ENCODE measurements at regions not wholly inside any gene's neighbourhood (a gene's known extent, or its start where the extent isn't known, plus 50 kb on each side); places are given as distances from the start of the nearest gene placed in this dataset.

- peak; percentile 89 for DNase-seq
Measured at GRCh38 chr9:88932766-88933165, 58.5 kb upstream of the S1PR3 start.

GRCh38 chr9:88933607-88934379, 57.5 kb upstream of the S1PR3 start:
- peak; percentile 48 for DNase-seq

- DNase-seq, result no peak
Measured at GRCh38 chr9:88934876-88935535, 56.3 kb upstream of the S1PR3 start.

- no peak for DNase-seq
Measured at GRCh38 chr9:88936132-88936531, 55.1 kb upstream of the S1PR3 start.

- no peak for DNase-seq
Measured at GRCh38 chr9:88936668-88937067, 54.6 kb upstream of the S1PR3 start.

GRCh38 chr9:88937248-88937647, 54.0 kb upstream of the S1PR3 start:
- no peak for DNase-seq

- no peak for DNase-seq
Measured at GRCh38 chr9:88938189-88938588, 53.1 kb upstream of the S1PR3 start.

Measured in dermis blood vessel endothelial cell (primary cell).